ENCODE measurements at regions not wholly inside any gene's neighbourhood (a gene's known extent, or its start where the extent isn't known, plus 50 kb on each side); places are given as distances from the start of the nearest gene placed in this dataset.

DNA sequence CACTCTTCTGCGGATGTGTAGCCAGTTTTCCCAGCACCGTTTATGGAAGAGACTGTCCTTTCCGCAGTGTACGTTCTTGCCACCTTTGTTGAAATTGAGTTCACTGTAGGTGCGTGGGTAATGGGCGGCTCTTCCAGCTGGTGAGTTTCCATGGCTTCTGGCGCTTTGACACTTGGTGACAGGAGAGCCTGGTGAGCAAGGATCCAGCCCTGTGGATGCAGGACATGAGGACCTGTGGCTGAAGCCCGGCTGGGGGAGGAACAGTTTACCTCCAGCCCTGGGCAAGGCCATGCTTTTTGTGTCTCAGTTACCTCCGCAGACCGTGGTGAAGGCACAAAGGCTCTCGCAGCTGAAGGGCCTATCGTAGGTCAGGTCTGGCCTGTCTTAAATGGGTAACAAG lies 166.5 kb downstream of the LAT start:
- TF ChIP-seq CTCF (IDR thresholded peaks at IDR 0.05) (no peak), POLR2A (IDR thresholded peaks at IDR 0.05) (no peak)
